PC-9 (cell line): ENCODE measurements at regions not wholly inside any gene's neighbourhood (a gene's known extent, or its start where the extent isn't known, plus 50 kb on each side); places are given as distances from the start of the nearest gene placed in this dataset.

Experiments
- BruUV-seq: library from RNA; stranded (reverse); fragments of 400-500 nt; replicated peaks from 2 replicates; lab custom pipeline; 2021; lab: Mats Ljungman, UMichigan
- CTCF ChIA-PET: fragments of 300-600 bp; sonication (Branson Sonifier 250); formaldehyde crosslinking; loops from one replicate; lab custom pipeline; 2022; ENCODE audit warnings: antibody characterized with exemption; lab: Charles Lee
- POLR2A ChIA-PET: fragments of 300-600 bp; sonication (Branson Sonifier 250); formaldehyde crosslinking; loops from one replicate; lab custom pipeline; 2022; ENCODE audit warnings: antibody characterized with exemption; ENCODE audit not compliant: unreplicated experiment; lab: Charles Lee
- DNase-seq, 2 experiments: peaks; one replicate each; pipeline versions ENCODE4 v3.0.0 to v3.0.0-alpha.2; 2015 to 2022; ENCODE audit warnings: mixed read lengths in 1 of 2
- H2AFZ ChIP-seq: fragments of 200-600 bp; sonication (generic); 2 replicates; pipeline ENCODE4 v1.8.1; 2017; ENCODE audit warnings: antibody characterized with exemption
- H3F3A ChIP-seq: fragments of 200-600 bp; sonication (generic); 2 replicates; pipeline ENCODE4 v1.8.1; 2017; ENCODE audit warnings: antibody characterized with exemption, mild to moderate bottlenecking, low read depth; ENCODE audit not compliant: insufficient read depth
- H3K27ac ChIP-seq: fragments of 200-600 bp; sonication (generic); 2 replicates; pipeline ENCODE4 v1.6.1; 2016; ENCODE audit warnings: mixed run types
- H3K27me3 ChIP-seq: fragments of 200-600 bp; sonication (generic); 2 replicates; pipeline ENCODE4 v1.6.1; 2016; ENCODE audit warnings: low read depth, mixed run types; ENCODE audit not compliant: insufficient read depth
- H3K36me3 ChIP-seq: fragments of 200-600 bp; sonication (generic); 2 replicates; pipeline ENCODE4 v1.6.1; 2016; ENCODE audit warnings: low read depth, mixed run types
- H3K4me1 ChIP-seq: fragments of 200-600 bp; sonication (generic); replicated peaks from 2 replicates; pipeline ENCODE4 v1.6.1; 2016; ENCODE audit warnings: mixed run types; ENCODE audit not compliant: insufficient read depth
- H3K4me2 ChIP-seq: fragments of 200-600 bp; sonication (generic); 2 replicates; pipeline ENCODE4 v1.6.1; 2017; ENCODE audit warnings: mixed run types
- H3K4me3 ChIP-seq: fragments of 200-600 bp; sonication (generic); 2 replicates; pipeline ENCODE4 v1.6.1; 2016; ENCODE audit warnings: mixed run types
- H3K79me2 ChIP-seq: fragments of 200-600 bp; sonication (generic); 2 replicates; pipeline ENCODE4 v1.6.1; 2017; ENCODE audit warnings: low read depth, mixed run types
- H3K9me2 ChIP-seq: fragments of 200-600 bp; sonication (generic); 2 replicates; pipeline ENCODE4 v1.8.1; 2017; ENCODE audit warnings: mild to moderate bottlenecking; ENCODE audit not compliant: insufficient read depth
- H3K9me3 ChIP-seq: fragments of 200-600 bp; sonication (generic); 2 replicates; pipeline ENCODE4 v1.8.1; 2016; ENCODE audit warnings: low read depth; ENCODE audit not compliant: insufficient read depth
- H4K20me1 ChIP-seq: fragments of 200-600 bp; sonication (generic); 2 replicates; pipeline ENCODE4 v1.8.1; 2017; ENCODE audit not compliant: insufficient read depth
- EZH2 ChIP-seq: fragments of 200-600 bp; sonication (generic); IDR thresholded peaks from 2 replicates; pipeline ENCODE4 v1.8.0; 2017; ENCODE audit warnings: antibody characterized with exemption, low read depth
- intact Hi-C: fragments of 100-400 bp; cut with micrococcal nuclease; formaldehyde crosslinking; loops from one replicate; pipeline ENCODE4 v1.10.0; 2022; ENCODE audit not compliant: unreplicated experiment
- TF ChIP-seq, protein P1 (sequence below): fragments of 200-600 bp; sonication (generic); conservative IDR thresholded peaks from 2 replicates; pipeline ENCODE4 v1.6.1; 2017; ENCODE audit warnings: mixed run types, antibody characterized with exemption, mild to moderate bottlenecking, moderate library complexity

GRCh38 chr5:125655156-125655555, 768.1 kb upstream of the GRAMD2B start:
- Histone ChIP-seq H3K36me3 (no peaks in the 10 kb centered on the region), H3K4me2 (no peak overlapping the region), H3K9me3 (no peaks in the 10 kb centered on the region), H3K79me2 (no peaks in the 10 kb centered on the region), H3K4me1 (no peaks in the 10 kb centered on the region), H2AFZ (no peak overlapping the region), H3K9me2 (no peaks in the 10 kb centered on the region), H4K20me1 (no peaks in the 10 kb centered on the region), H3K27me3 (no peaks in the 10 kb centered on the region), H3K27ac (no peak overlapping the region), H3K4me3 (no peak overlapping the region), H3F3A (no peaks in the 10 kb centered on the region)
- ChIA-PET CTCF (no interaction called here), POLR2A (no interaction called here)
- intact Hi-C loops, result no loop called here
- no TSS peak for BruUV-seq
- TF ChIP-seq, protein P1, sequence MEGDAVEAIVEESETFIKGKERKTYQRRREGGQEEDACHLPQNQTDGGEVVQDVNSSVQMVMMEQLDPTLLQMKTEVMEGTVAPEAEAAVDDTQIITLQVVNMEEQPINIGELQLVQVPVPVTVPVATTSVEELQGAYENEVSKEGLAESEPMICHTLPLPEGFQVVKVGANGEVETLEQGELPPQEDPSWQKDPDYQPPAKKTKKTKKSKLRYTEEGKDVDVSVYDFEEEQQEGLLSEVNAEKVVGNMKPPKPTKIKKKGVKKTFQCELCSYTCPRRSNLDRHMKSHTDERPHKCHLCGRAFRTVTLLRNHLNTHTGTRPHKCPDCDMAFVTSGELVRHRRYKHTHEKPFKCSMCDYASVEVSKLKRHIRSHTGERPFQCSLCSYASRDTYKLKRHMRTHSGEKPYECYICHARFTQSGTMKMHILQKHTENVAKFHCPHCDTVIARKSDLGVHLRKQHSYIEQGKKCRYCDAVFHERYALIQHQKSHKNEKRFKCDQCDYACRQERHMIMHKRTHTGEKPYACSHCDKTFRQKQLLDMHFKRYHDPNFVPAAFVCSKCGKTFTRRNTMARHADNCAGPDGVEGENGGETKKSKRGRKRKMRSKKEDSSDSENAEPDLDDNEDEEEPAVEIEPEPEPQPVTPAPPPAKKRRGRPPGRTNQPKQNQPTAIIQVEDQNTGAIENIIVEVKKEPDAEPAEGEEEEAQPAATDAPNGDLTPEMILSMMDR, result no peak
- no peak for TF ChIP-seq EZH2
- no peak for DNase-seq

GRCh38 chr5:125657936-125658335, 765.3 kb upstream of the GRAMD2B start:
- Histone ChIP-seq H3K27me3 (no peaks in the 10 kb centered on the region), H3K4me3 (no peak overlapping the region), H3K36me3 (no peaks in the 10 kb centered on the region), H3F3A (no peaks in the 10 kb centered on the region), H3K79me2 (no peaks in the 10 kb centered on the region), H3K4me2 (no peak overlapping the region), H3K9me3 (no peaks in the 10 kb centered on the region), H3K27ac (no peak overlapping the region), H4K20me1 (no peaks in the 10 kb centered on the region), H3K4me1 (no peaks in the 10 kb centered on the region), H3K9me2 (no peaks in the 10 kb centered on the region), H2AFZ (no peak overlapping the region)
- TF ChIP-seq, protein P1, result no peak
- no peak for TF ChIP-seq EZH2
- no TSS peak for BruUV-seq
- POLR2A ChIA-PET, result no interaction called here
- DNase-seq, result no peak
- intact Hi-C loops, result no loop called here
- CTCF ChIA-PET, result no interaction called here

DNA sequence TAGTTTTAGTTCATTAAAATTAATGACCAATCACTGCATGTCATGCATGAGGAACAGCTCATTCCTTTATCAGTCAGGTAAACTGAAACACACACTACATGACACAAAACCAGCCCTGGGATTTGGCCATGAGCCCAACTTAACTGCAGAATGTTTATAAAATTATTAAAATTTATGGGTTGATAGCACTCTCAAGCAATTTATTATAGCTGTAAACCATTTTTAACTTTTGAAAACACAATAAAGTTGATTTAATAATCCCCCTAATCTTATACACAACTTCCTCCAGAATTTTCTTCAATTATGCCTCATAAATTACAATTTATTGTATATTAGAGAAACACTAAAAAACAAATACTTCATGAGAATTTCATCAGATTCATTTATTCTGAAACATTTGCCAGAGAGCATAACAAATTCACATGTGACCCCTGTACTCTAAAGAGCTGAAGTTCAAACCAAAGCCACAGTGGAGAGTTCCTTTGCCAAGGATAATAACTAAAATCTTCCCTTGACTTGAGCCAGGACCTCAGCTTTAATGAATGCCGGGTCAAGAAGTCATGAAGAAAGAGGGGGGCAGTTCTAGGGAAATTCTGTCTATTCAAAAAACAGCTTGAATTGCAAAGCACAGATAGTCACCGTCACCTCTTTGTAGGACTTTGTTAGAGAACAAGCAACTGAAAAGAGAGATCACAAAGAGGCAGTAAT, 763.7 kb upstream of the GRAMD2B start:
- Histone ChIP-seq H3K4me2 (no peak overlapping the region), H2AFZ (no peak overlapping the region), H3K27ac (no peak overlapping the region), H3K9me3 (no peaks in the 10 kb centered on the region), H3K4me3 (no peak overlapping the region), H4K20me1 (no peaks in the 10 kb centered on the region), H3F3A (no peaks in the 10 kb centered on the region), H3K36me3 (no peaks in the 10 kb centered on the region), H3K79me2 (no peaks in the 10 kb centered on the region), H3K27me3 (no peaks in the 10 kb centered on the region), H3K9me2 (no peaks in the 10 kb centered on the region), H3K4me1 (no peaks in the 10 kb centered on the region)
- no peak for DNase-seq
- CTCF ChIA-PET, result no interaction called here
- no TSS peak for BruUV-seq
- TF ChIP-seq, protein P1, result no peak
- TF ChIP-seq EZH2, result no peak
- intact Hi-C loops, result no loop called here
- POLR2A ChIA-PET, result no interaction called here
